Activated T-helper 1 cell treated with anti-CD3 and anti-CD28 coated beads, Interleukin-2, amount 50 U/mL, for 16 hours (primary cell): ENCODE measurements at regions not wholly inside any gene's neighbourhood (a gene's known extent, or its start where the extent isn't known, plus 50 kb on each side); places are given as distances from the start of the nearest gene placed in this dataset.
"Not testable (repeated sequence)": the region's sequence is repeated elsewhere in the genome, so short reads cannot be mapped to it uniquely, and the experiment has no call there.

ENCODE experiments used
- DNase-seq, 2 donors: peaks; one replicate each; pipeline ENCODE4 v3.0.0-alpha.2; 2020; ENCODE audit warnings: low read depth in 1 of 2, low spot score in 1 of 2

GRCh38 chr5:19172926-19173470, 815.0 kb downstream of the CDH18 start:
- no peak for DNase-seq

- DNase-seq, result no peak
Observed at GRCh38 chr5:19175776-19176570, 812.0 kb downstream of the CDH18 start.

GRCh38 chr5:19179571-19179970, 808.4 kb downstream of the CDH18 start:
- DNase-seq, result no peak

GRCh38 chr5:19189176-19189575, 798.8 kb downstream of the CDH18 start:
- no peak for DNase-seq

GRCh38 chr5:19193631-19194030, 794.4 kb downstream of the CDH18 start:
- no peak for DNase-seq

GRCh38 chr5:19196631-19197030, 791.4 kb downstream of the CDH18 start:
- no peak for DNase-seq

GRCh38 chr5:19200251-19200650, 787.7 kb downstream of the CDH18 start:
- DNase-seq, result no peak

- DNase-seq, result no peak
Observed at GRCh38 chr5:19208397-19208796, 779.6 kb downstream of the CDH18 start.

GRCh38 chr5:19210886-19211285, 777.1 kb downstream of the CDH18 start:
- DNase-seq, result no peak

- DNase-seq, result no peak
Observed at GRCh38 chr5:19229179-19229835, 758.7 kb downstream of the CDH18 start.

GRCh38 chr5:19233573-19233972, 754.4 kb downstream of the CDH18 start:
- DNase-seq, result no peak

- no peak for DNase-seq
Observed at GRCh38 chr5:19235101-19235584, 752.9 kb downstream of the CDH18 start.

- DNase-seq, result no peak
Observed at GRCh38 chr5:19240170-19240569, 747.8 kb downstream of the CDH18 start.

- DNase-seq, result no peak
Observed at GRCh38 chr5:19241690-19242089, 746.3 kb downstream of the CDH18 start.

GRCh38 chr5:19246191-19246590, 741.8 kb downstream of the CDH18 start:
- DNase-seq, result not testable (repeated sequence)

- no peak for DNase-seq
Observed at GRCh38 chr5:19247302-19247701, 740.7 kb downstream of the CDH18 start.

GRCh38 chr5:19256036-19256435, 732.0 kb downstream of the CDH18 start:
- no peak for DNase-seq

GRCh38 chr5:19258686-19259085, 729.3 kb downstream of the CDH18 start:
- DNase-seq, result no peak

- no peak for DNase-seq
Observed at GRCh38 chr5:19261879-19262278, 726.1 kb downstream of the CDH18 start.

- no peak for DNase-seq
Observed at GRCh38 chr5:19264821-19265220, 723.2 kb downstream of the CDH18 start.

GRCh38 chr5:19266791-19267190, 721.2 kb downstream of the CDH18 start:
- DNase-seq, result no peak

- DNase-seq, result no peak
Observed at GRCh38 chr5:19270153-19270552, 717.8 kb downstream of the CDH18 start.
